ENCODE measurements at regions not wholly inside any gene's neighbourhood (a gene's known extent, or its start where the extent isn't known, plus 50 kb on each side); places are given as distances from the start of the nearest gene placed in this dataset.

DNA sequence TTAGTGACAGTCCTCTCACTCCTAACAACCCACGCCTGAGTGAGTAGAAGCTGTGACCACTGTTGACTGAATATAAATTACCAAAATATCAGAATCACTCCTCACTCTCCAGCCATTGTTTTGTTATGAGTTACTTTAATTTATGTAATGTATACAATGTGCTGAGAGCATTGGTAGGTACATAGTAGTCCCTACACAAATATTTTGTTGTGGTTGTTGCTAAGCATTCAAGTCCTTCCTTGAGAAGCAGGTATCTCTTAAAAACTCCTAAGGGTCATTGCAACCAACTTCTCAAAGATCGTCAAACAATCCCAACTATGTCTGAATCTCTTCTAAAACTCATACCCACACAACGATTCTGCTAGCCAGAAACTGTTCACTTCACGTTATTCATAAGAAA is 476.8 kb upstream of the TNP1 start:
- H3K27me3 Mint-ChIP-seq (ENCODE audit: low read depth, unreplicated experiment) = no peaks in the 10 kb centered on the region
- H3K27ac Mint-ChIP-seq (ENCODE audit: unreplicated experiment) = peak overlapping the region; percentile 51
- Histone ChIP-seq H3K9me3 (ENCODE audit: insufficient read depth, low read depth, low read length) (no peaks in the 10 kb centered on the region), H4K20me1 (ENCODE audit: insufficient read depth, low read length) (no peaks in the 10 kb centered on the region), H3K4me2 (ENCODE audit: low read length) (no peak overlapping the region), H3K36me3 (ENCODE audit: insufficient read depth, low read length) (no peaks in the 10 kb centered on the region), H3K4me3 (ENCODE audit: insufficient read depth, low read depth, low read length) (no peak overlapping the region), H3K27ac (ENCODE audit: low read depth, low read length) (no peak overlapping the region), H3K9ac (ENCODE audit: low read length) (no peak overlapping the region), H2AFZ (ENCODE audit: low read depth, low read length) (no peak overlapping the region), H3K27me3 (ENCODE audit: insufficient read depth, low read length) (no peaks in the 10 kb centered on the region), H3K79me2 (ENCODE audit: insufficient read depth, low read length) (no peaks in the 10 kb centered on the region), H3K4me1 (ENCODE audit: insufficient read depth, low read length) (peaks cover 16% of the 10 kb centered on the region)
- DNase-seq (ENCODE audit: low read depth) (no peak), FAIRE-seq (peak; percentile 47)
- no peak overlapping the region for H3K4me3 Mint-ChIP-seq (ENCODE audit: unreplicated experiment)
- peaks cover 1% of the 10 kb centered on the region for H3K9me3 Mint-ChIP-seq (ENCODE audit: unreplicated experiment)
- TF ChIP-seq, protein P1, sequence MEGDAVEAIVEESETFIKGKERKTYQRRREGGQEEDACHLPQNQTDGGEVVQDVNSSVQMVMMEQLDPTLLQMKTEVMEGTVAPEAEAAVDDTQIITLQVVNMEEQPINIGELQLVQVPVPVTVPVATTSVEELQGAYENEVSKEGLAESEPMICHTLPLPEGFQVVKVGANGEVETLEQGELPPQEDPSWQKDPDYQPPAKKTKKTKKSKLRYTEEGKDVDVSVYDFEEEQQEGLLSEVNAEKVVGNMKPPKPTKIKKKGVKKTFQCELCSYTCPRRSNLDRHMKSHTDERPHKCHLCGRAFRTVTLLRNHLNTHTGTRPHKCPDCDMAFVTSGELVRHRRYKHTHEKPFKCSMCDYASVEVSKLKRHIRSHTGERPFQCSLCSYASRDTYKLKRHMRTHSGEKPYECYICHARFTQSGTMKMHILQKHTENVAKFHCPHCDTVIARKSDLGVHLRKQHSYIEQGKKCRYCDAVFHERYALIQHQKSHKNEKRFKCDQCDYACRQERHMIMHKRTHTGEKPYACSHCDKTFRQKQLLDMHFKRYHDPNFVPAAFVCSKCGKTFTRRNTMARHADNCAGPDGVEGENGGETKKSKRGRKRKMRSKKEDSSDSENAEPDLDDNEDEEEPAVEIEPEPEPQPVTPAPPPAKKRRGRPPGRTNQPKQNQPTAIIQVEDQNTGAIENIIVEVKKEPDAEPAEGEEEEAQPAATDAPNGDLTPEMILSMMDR (IDR thresholded peaks at IDR 0.05; ENCODE audit: insufficient read depth, low read depth, low read length) = no peak
- TF ChIP-seq EZH2 (IDR thresholded peaks at IDR 0.05; ENCODE audit: insufficient read depth, low read length) = no peak
- H3K36me3 Mint-ChIP-seq (ENCODE audit: low read depth, unreplicated experiment) = no peaks in the 10 kb centered on the region
- H3K4me1 Mint-ChIP-seq (ENCODE audit: low read depth, unreplicated experiment) = peaks cover 37% of the 10 kb centered on the region

DNA sequence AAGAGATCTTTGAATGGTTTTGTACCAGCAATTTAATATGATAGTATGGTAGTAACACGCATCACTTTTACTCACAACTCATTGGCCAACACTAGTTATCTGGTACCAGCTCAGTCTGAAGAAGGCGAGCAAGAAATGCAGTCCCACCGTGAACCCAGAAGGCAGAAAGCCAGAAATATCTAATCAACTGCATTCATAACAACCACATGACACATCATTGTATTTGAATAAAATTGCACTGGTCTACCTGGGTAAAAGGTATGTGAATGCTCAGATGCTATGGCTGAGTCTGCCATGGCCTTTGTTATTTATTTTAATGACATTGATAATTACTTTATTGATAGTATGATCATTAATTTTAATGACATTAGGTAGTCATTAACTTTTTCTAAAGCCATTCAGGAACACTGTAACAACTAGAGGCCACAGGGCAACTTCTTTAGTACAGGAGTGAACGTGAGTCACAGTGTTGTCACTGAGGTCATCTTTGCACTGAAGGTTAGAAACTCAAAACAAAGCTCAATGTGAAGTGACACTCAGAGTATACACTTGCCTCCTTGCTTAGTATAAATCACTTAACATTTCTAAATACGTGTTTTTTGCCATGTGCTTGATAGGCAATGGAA is 475.6 kb upstream of the TNP1 start:
- no peaks in the 10 kb centered on the region for H3K36me3 Mint-ChIP-seq (ENCODE audit: low read depth, unreplicated experiment)
- Histone ChIP-seq H3K4me1 (ENCODE audit: insufficient read depth, low read length) (peaks cover 27% of the 10 kb centered on the region), H3K36me3 (ENCODE audit: insufficient read depth, low read length) (no peaks in the 10 kb centered on the region), H3K27ac (ENCODE audit: low read depth, low read length) (no peak overlapping the region), H3K9me3 (ENCODE audit: insufficient read depth, low read depth, low read length) (no peaks in the 10 kb centered on the region), H3K79me2 (ENCODE audit: insufficient read depth, low read length) (no peaks in the 10 kb centered on the region), H3K9ac (ENCODE audit: low read length) (no peak overlapping the region), H4K20me1 (ENCODE audit: insufficient read depth, low read length) (no peaks in the 10 kb centered on the region), H3K4me2 (ENCODE audit: low read length) (no peak overlapping the region), H3K4me3 (ENCODE audit: insufficient read depth, low read depth, low read length) (no peak overlapping the region), H2AFZ (ENCODE audit: low read depth, low read length) (no peak overlapping the region), H3K27me3 (ENCODE audit: insufficient read depth, low read length) (no peaks in the 10 kb centered on the region)
- TF ChIP-seq, protein P1 (IDR thresholded peaks at IDR 0.05; ENCODE audit: insufficient read depth, low read depth, low read length) = no peak
- TF ChIP-seq EZH2 (IDR thresholded peaks at IDR 0.05; ENCODE audit: insufficient read depth, low read length) = no peak
- H3K27me3 Mint-ChIP-seq (ENCODE audit: low read depth, unreplicated experiment) = no peaks in the 10 kb centered on the region
- no peak for FAIRE-seq
- H3K27ac Mint-ChIP-seq (ENCODE audit: unreplicated experiment) = peak overlapping the region; percentile 1
- H3K9me3 Mint-ChIP-seq (ENCODE audit: unreplicated experiment) = peaks cover 1% of the 10 kb centered on the region
- no peak for DNase-seq (ENCODE audit: low read depth)
- peaks cover 43% of the 10 kb centered on the region for H3K4me1 Mint-ChIP-seq (ENCODE audit: low read depth, unreplicated experiment)
- H3K4me3 Mint-ChIP-seq (ENCODE audit: unreplicated experiment) = no peak overlapping the region

DNA sequence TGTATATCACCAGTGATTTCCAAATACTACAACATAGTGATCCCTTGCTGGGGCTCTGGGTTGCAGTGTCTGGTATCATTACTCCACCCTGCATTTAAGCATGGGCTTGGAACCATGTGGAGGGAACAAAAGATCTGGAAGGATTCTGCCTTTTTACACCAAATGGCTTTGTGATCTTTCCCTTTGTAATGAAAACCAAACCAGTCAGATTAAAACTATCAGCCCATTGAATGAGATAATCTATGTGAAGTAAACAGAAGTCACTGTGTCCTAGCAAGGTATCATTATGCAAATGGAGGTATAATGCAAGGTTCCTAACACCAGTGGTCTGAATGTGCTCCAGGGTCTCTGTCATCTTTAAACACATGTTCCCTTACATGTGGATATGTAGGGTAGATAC is 474.7 kb upstream of the TNP1 start:
- Histone ChIP-seq H3K27me3 (ENCODE audit: insufficient read depth, low read length) (no peaks in the 10 kb centered on the region), H3K4me1 (ENCODE audit: insufficient read depth, low read length) (peaks cover 28% of the 10 kb centered on the region), H2AFZ (ENCODE audit: low read depth, low read length) (no peak overlapping the region), H3K4me3 (ENCODE audit: insufficient read depth, low read depth, low read length) (no peak overlapping the region), H3K36me3 (ENCODE audit: insufficient read depth, low read length) (no peaks in the 10 kb centered on the region), H3K4me2 (ENCODE audit: low read length) (no peak overlapping the region), H3K9me3 (ENCODE audit: insufficient read depth, low read depth, low read length) (no peaks in the 10 kb centered on the region), H3K27ac (ENCODE audit: low read depth, low read length) (no peak overlapping the region), H3K9ac (ENCODE audit: low read length) (no peak overlapping the region), H4K20me1 (ENCODE audit: insufficient read depth, low read length) (no peaks in the 10 kb centered on the region), H3K79me2 (ENCODE audit: insufficient read depth, low read length) (no peaks in the 10 kb centered on the region)
- DNase-seq (ENCODE audit: low read depth) (no peak), FAIRE-seq (no peak)
- Mint-ChIP-seq H3K4me1 (ENCODE audit: low read depth, unreplicated experiment) (peaks cover 40% of the 10 kb centered on the region), H3K9me3 (ENCODE audit: unreplicated experiment) (peaks cover 1% of the 10 kb centered on the region), H3K27ac (ENCODE audit: unreplicated experiment) (no peak overlapping the region), H3K4me3 (ENCODE audit: unreplicated experiment) (no peak overlapping the region), H3K36me3 (ENCODE audit: low read depth, unreplicated experiment) (no peaks in the 10 kb centered on the region), H3K27me3 (ENCODE audit: low read depth, unreplicated experiment) (no peaks in the 10 kb centered on the region)
- TF ChIP-seq, protein P1 (IDR thresholded peaks at IDR 0.05; ENCODE audit: insufficient read depth, low read depth, low read length) = no peak
- no peak for TF ChIP-seq EZH2 (IDR thresholded peaks at IDR 0.05; ENCODE audit: insufficient read depth, low read length)
